ENCODE measurements at regions not wholly inside any gene's neighbourhood (a gene's known extent, or its start where the extent isn't known, plus 50 kb on each side); places are given as distances from the start of the nearest gene placed in this dataset.

DNA sequence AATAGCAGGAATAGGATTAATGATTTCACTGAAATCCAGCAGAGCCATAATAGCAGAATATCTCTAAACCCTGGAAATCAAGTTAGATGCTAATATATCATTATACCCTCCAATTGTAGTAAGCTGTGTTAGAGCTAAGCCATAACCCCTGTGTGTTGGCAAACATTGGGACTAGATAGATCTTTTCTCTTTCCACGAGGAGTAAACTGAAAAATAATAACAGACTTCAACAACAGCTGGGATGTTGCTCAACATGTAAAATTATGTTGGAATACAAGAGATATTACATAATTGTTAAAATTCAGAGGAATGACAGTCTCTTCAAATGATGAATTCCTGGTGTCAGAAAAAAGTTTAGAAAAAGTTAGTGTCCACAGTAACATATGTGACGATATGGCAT lies 383.8 kb downstream of the SNAPC1 start:
- no peak overlapping the region for H2AFZ ChIP-seq (ENCODE audit: insufficient read depth, low read length, poor library complexity)
- DNase-seq: no peak
- H3K4me1 ChIP-seq (ENCODE audit: control insufficient read depth in 1 of 2, insufficient read depth in 2 of 2, low read length in 2 of 2): no peaks in the 10 kb centered on the region
- no peak overlapping the region for H3K23ac ChIP-seq (ENCODE audit: low read length)
- no peak overlapping the region for H2BK12ac ChIP-seq (ENCODE audit: low read length)
- H4K12ac ChIP-seq (ENCODE audit: low read depth, low read length): no peak overlapping the region
- H2BK5ac ChIP-seq (ENCODE audit: low read depth, low read length, poor library complexity): no peak overlapping the region
- H4K91ac ChIP-seq (ENCODE audit: low read depth, low read length): no peak overlapping the region
- no peaks in the 10 kb centered on the region for H3K27me3 ChIP-seq (ENCODE audit: insufficient read depth, low read length)
- no peak overlapping the region for H3K14ac ChIP-seq (ENCODE audit: low read length)
- no peak overlapping the region for H3K4ac ChIP-seq (ENCODE audit: low read depth, low read length)
- no peak overlapping the region for H4K8ac ChIP-seq (ENCODE audit: low read depth, low read length)
- H3K79me1 ChIP-seq (ENCODE audit: low read length): no peaks in the 10 kb centered on the region
- WGBS (ENCODE audit: extremely low coverage, insufficient coverage, insufficient read length): no CpG with 5 or more reads among the region's 2 CpGs
- no peak overlapping the region for H2BK120ac ChIP-seq (ENCODE audit: insufficient read depth, low read length, poor library complexity)
- H3K9ac ChIP-seq (ENCODE audit: low read length): no peak overlapping the region
- no peaks in the 10 kb centered on the region for H3K79me2 ChIP-seq (ENCODE audit: control insufficient read depth, insufficient read depth, low read length, poor library complexity)
- H3K9me3 ChIP-seq (ENCODE audit: insufficient read depth, low read depth, low read length): no peaks in the 10 kb centered on the region
- H2AK5ac ChIP-seq (ENCODE audit: low read length): no peak overlapping the region
- no peak overlapping the region for H3K18ac ChIP-seq (ENCODE audit: low read length)
- H3K36me3 ChIP-seq (ENCODE audit: control insufficient read depth in 1 of 2, insufficient read depth in 2 of 2, low read length in 2 of 2): no peaks in the 10 kb centered on the region
- H3K4me3 ChIP-seq (ENCODE audit: low read depth, low read length): no peak overlapping the region
- no peak overlapping the region for H3K27ac ChIP-seq (ENCODE audit: low read depth, low read length)
- H3K4me2 ChIP-seq (ENCODE audit: low read length): no peak overlapping the region

DNA sequence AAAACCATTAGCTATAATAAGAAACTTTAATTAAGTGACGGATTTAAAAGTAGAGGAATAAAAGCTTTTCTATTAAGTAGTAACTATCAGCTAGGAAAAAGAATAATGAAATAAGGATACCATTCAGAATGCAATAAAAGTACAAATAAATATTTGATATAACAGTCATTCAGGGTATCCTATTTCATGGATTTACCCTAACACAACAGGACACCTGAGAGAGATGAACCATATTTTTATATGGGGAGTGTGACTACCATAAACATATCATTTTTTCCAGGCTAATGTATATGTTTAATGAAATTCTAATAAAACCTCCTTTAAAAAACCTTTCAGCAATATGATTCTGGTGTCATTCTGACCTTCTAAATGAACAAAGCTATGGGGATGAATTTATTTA lies 393.8 kb downstream of the SNAPC1 start:
- no peak overlapping the region for H2BK12ac ChIP-seq (ENCODE audit: low read length)
- H3K79me1 ChIP-seq (ENCODE audit: low read length): no peaks in the 10 kb centered on the region
- H3K4me3 ChIP-seq (ENCODE audit: low read depth, low read length): no peak overlapping the region
- no peak overlapping the region for H2BK120ac ChIP-seq (ENCODE audit: insufficient read depth, low read length, poor library complexity)
- H4K12ac ChIP-seq (ENCODE audit: low read depth, low read length): no peak overlapping the region
- H3K14ac ChIP-seq (ENCODE audit: low read length): no peak overlapping the region
- H2AK5ac ChIP-seq (ENCODE audit: low read length): no peak overlapping the region
- no peak overlapping the region for H4K8ac ChIP-seq (ENCODE audit: low read depth, low read length)
- H3K23ac ChIP-seq (ENCODE audit: low read length): no peak overlapping the region
- H3K9me3 ChIP-seq (ENCODE audit: insufficient read depth, low read depth, low read length): no peaks in the 10 kb centered on the region
- no peak overlapping the region for H2AFZ ChIP-seq (ENCODE audit: insufficient read depth, low read length, poor library complexity)
- no peaks in the 10 kb centered on the region for H3K4me1 ChIP-seq (ENCODE audit: control insufficient read depth in 1 of 2, insufficient read depth in 2 of 2, low read length in 2 of 2)
- H2BK5ac ChIP-seq (ENCODE audit: low read depth, low read length, poor library complexity): no peak overlapping the region
- no peaks in the 10 kb centered on the region for H3K36me3 ChIP-seq (ENCODE audit: control insufficient read depth in 1 of 2, insufficient read depth in 2 of 2, low read length in 2 of 2)
- no peak overlapping the region for H3K9ac ChIP-seq (ENCODE audit: low read length)
- no CpG with 5 or more reads among the region's 1 CpG for whole genome bisulfite sequencing (ENCODE audit: extremely low coverage, insufficient coverage, insufficient read length)
- H3K4me2 ChIP-seq (ENCODE audit: low read length): no peak overlapping the region
- no peaks in the 10 kb centered on the region for H3K79me2 ChIP-seq (ENCODE audit: control insufficient read depth, insufficient read depth, low read length, poor library complexity)
- no peak for DNase-seq
- no peak overlapping the region for H3K18ac ChIP-seq (ENCODE audit: low read length)
- no peak overlapping the region for H4K91ac ChIP-seq (ENCODE audit: low read depth, low read length)
- no peaks in the 10 kb centered on the region for H3K27me3 ChIP-seq (ENCODE audit: insufficient read depth, low read length)
- no peak overlapping the region for H3K27ac ChIP-seq (ENCODE audit: low read depth, low read length)
- no peak overlapping the region for H3K4ac ChIP-seq (ENCODE audit: low read depth, low read length)

DNA sequence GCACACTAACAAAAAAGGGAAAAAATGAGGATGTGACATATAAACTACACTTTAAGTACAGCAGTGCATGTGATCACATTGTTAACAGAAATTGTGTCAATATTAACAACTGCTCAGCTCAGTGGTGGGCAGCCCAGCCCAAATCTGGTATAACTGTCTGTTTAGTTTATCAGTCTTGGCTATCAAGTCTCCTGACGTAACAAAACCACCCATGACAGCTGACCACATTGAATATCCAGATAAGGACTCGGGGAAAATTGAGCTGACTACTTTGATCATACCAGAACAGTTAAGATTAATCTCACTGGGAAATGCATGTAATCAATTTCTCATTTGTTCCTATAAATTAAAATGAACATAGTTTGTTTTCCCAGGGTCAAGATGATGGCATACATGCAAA lies 396.6 kb downstream of the SNAPC1 start:
- H3K4me1 ChIP-seq (ENCODE audit: control insufficient read depth in 1 of 2, insufficient read depth in 2 of 2, low read length in 2 of 2): no peaks in the 10 kb centered on the region
- no peak overlapping the region for H3K18ac ChIP-seq (ENCODE audit: low read length)
- H3K79me2 ChIP-seq (ENCODE audit: control insufficient read depth, insufficient read depth, low read length, poor library complexity): no peaks in the 10 kb centered on the region
- H3K27me3 ChIP-seq (ENCODE audit: insufficient read depth, low read length): no peaks in the 10 kb centered on the region
- H3K4ac ChIP-seq (ENCODE audit: low read depth, low read length): no peak overlapping the region
- H3K9me3 ChIP-seq (ENCODE audit: insufficient read depth, low read depth, low read length): no peaks in the 10 kb centered on the region
- H4K91ac ChIP-seq (ENCODE audit: low read depth, low read length): no peak overlapping the region
- no peaks in the 10 kb centered on the region for H3K79me1 ChIP-seq (ENCODE audit: low read length)
- H3K4me2 ChIP-seq (ENCODE audit: low read length): no peak overlapping the region
- no peak for DNase-seq
- WGBS (ENCODE audit: extremely low coverage, insufficient coverage, insufficient read length): no CpG with 5 or more reads among the region's 2 CpGs
- H2AK5ac ChIP-seq (ENCODE audit: low read length): no peak overlapping the region
- H3K23ac ChIP-seq (ENCODE audit: low read length): no peak overlapping the region
- H3K27ac ChIP-seq (ENCODE audit: low read depth, low read length): no peak overlapping the region
- no peak overlapping the region for H2BK12ac ChIP-seq (ENCODE audit: low read length)
- H3K4me3 ChIP-seq (ENCODE audit: low read depth, low read length): no peak overlapping the region
- no peak overlapping the region for H4K12ac ChIP-seq (ENCODE audit: low read depth, low read length)
- H2AFZ ChIP-seq (ENCODE audit: insufficient read depth, low read length, poor library complexity): no peak overlapping the region
- no peak overlapping the region for H3K9ac ChIP-seq (ENCODE audit: low read length)
- H3K36me3 ChIP-seq (ENCODE audit: control insufficient read depth in 1 of 2, insufficient read depth in 2 of 2, low read length in 2 of 2): no peaks in the 10 kb centered on the region
- H4K8ac ChIP-seq (ENCODE audit: low read depth, low read length): no peak overlapping the region
- no peak overlapping the region for H2BK120ac ChIP-seq (ENCODE audit: insufficient read depth, low read length, poor library complexity)
- no peak overlapping the region for H3K14ac ChIP-seq (ENCODE audit: low read length)
- no peak overlapping the region for H2BK5ac ChIP-seq (ENCODE audit: low read depth, low read length, poor library complexity)

DNA sequence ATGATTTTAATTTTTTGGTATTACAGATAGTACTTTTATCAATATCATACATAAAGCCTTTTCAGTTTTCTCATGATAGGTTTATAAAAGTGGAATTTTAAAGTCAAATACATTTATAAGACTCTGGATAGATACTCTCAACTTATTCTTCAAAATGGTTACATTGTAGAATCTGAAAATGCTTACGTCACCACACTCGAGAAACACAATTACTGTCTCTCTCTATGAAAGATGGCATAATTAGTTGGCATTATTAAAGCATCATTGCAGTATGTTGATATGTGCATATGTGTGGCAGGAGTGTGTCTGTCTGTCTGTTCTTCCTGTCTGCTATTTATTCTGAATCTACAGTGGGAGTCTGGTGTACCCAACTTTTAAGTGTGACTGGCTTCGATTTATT lies 397.1 kb downstream of the SNAPC1 start:
- no peak overlapping the region for H3K9ac ChIP-seq (ENCODE audit: low read length)
- no peak overlapping the region for H3K23ac ChIP-seq (ENCODE audit: low read length)
- H2BK5ac ChIP-seq (ENCODE audit: low read depth, low read length, poor library complexity): no peak overlapping the region

More for the DNA sequence above, 397.1 kb downstream of the SNAPC1 start:
- no peak overlapping the region for H2BK12ac ChIP-seq (ENCODE audit: low read length)
- H2AK5ac ChIP-seq (ENCODE audit: low read length): no peak overlapping the region
- no peaks in the 10 kb centered on the region for H3K9me3 ChIP-seq (ENCODE audit: insufficient read depth, low read depth, low read length)
- no peak overlapping the region for H4K12ac ChIP-seq (ENCODE audit: low read depth, low read length)
- H3K4me2 ChIP-seq (ENCODE audit: low read length): no peak overlapping the region
- no peak overlapping the region for H3K4ac ChIP-seq (ENCODE audit: low read depth, low read length)
- no peak overlapping the region for H3K27ac ChIP-seq (ENCODE audit: low read depth, low read length)
- no peaks in the 10 kb centered on the region for H3K36me3 ChIP-seq (ENCODE audit: control insufficient read depth in 1 of 2, insufficient read depth in 2 of 2, low read length in 2 of 2)
- no peaks in the 10 kb centered on the region for H3K79me2 ChIP-seq (ENCODE audit: control insufficient read depth, insufficient read depth, low read length, poor library complexity)
- no peaks in the 10 kb centered on the region for H3K79me1 ChIP-seq (ENCODE audit: low read length)
- no peaks in the 10 kb centered on the region for H3K4me1 ChIP-seq (ENCODE audit: control insufficient read depth in 1 of 2, insufficient read depth in 2 of 2, low read length in 2 of 2)
- no peak overlapping the region for H3K14ac ChIP-seq (ENCODE audit: low read length)
- no peak overlapping the region for H2BK120ac ChIP-seq (ENCODE audit: insufficient read depth, low read length, poor library complexity)
- H3K18ac ChIP-seq (ENCODE audit: low read length): no peak overlapping the region
- H2AFZ ChIP-seq (ENCODE audit: insufficient read depth, low read length, poor library complexity): no peak overlapping the region
- no peak overlapping the region for H4K8ac ChIP-seq (ENCODE audit: low read depth, low read length)
- no peak overlapping the region for H3K4me3 ChIP-seq (ENCODE audit: low read depth, low read length)
- DNase-seq: no peak
- H3K27me3 ChIP-seq (ENCODE audit: insufficient read depth, low read length): no peaks in the 10 kb centered on the region
- WGBS (ENCODE audit: extremely low coverage, insufficient coverage, insufficient read length): no CpG with 5 or more reads among the region's 3 CpGs
- no peak overlapping the region for H4K91ac ChIP-seq (ENCODE audit: low read depth, low read length)

Measured in trophoblast cell (in vitro differentiated cells and primary cell).